ENCODE measurements at regions not wholly inside any gene's neighbourhood (a gene's known extent, or its start where the extent isn't known, plus 50 kb on each side); places are given as distances from the start of the nearest gene placed in this dataset.
A peak's percentile ranks its signal among the peaks of the same experiment; 100 is the strongest.
"Not testable (repeated sequence)": the region's sequence is repeated elsewhere in the genome, so short reads cannot be mapped to it uniquely, and the experiment has no call there.

- TF ChIP-seq CTCF (IDR thresholded peaks at IDR 0.05; ENCODE audit: poor library complexity) = no peak
- TF ChIP-seq EZH2phosphoT487 (IDR thresholded peaks at IDR 0.05; ENCODE audit: low read depth, severe bottlenecking, unreplicated experiment) = no peak
- TF ChIP-seq EZH2 (IDR thresholded peaks at IDR 0.05; ENCODE audit: borderline replicate concordance) = no peak
- Histone ChIP-seq H3K36me3 (replicated peaks; ENCODE audit: insufficient read depth, low read depth) (no peaks in the 10 kb centered on the region), H3K4me1 (ENCODE audit: insufficient read depth) (no peaks in the 10 kb centered on the region), H3K27me3 (no peaks in the 10 kb centered on the region), H3K4me2 (no peak overlapping the region), H3K9me2 (replicated peaks; ENCODE audit: insufficient read depth) (no peaks in the 10 kb centered on the region), H2AFZ (no peak overlapping the region), H3K79me2 (no peaks in the 10 kb centered on the region), H3K9me3 (ENCODE audit: low read depth) (no peaks in the 10 kb centered on the region), H4K20me1 (ENCODE audit: insufficient read depth, poor library complexity, severe bottlenecking) (no peaks in the 10 kb centered on the region), H3K27ac (no peak overlapping the region), H3K4me3 (no peak overlapping the region)
- WGBS (ENCODE audit: low lambda C conversion rate, missing lambda C conversion rate) = 96% methylated on average over 1 of the region's 1 CpG
- no peak for DNase-seq (ENCODE audit: low spot score)
These were observed 340.7 kb downstream of the RAP2B start for GRCh38 chr3:153502682-153503081.

- Histone ChIP-seq H3K79me2 (no peaks in the 10 kb centered on the region), H2AFZ (no peak overlapping the region), H3K4me1 (ENCODE audit: insufficient read depth) (no peaks in the 10 kb centered on the region), H3K27me3 (no peaks in the 10 kb centered on the region), H3K9me3 (ENCODE audit: low read depth) (no peaks in the 10 kb centered on the region), H4K20me1 (ENCODE audit: insufficient read depth, poor library complexity, severe bottlenecking) (no peaks in the 10 kb centered on the region), H3K27ac (no peak overlapping the region), H3K4me3 (no peak overlapping the region), H3K9me2 (replicated peaks; ENCODE audit: insufficient read depth) (no peaks in the 10 kb centered on the region), H3K4me2 (no peak overlapping the region), H3K36me3 (replicated peaks; ENCODE audit: insufficient read depth, low read depth) (no peaks in the 10 kb centered on the region)
- no peak for DNase-seq (ENCODE audit: low spot score)
- no peak for TF ChIP-seq EZH2phosphoT487 (IDR thresholded peaks at IDR 0.05; ENCODE audit: low read depth, severe bottlenecking, unreplicated experiment)
- TF ChIP-seq EZH2 (IDR thresholded peaks at IDR 0.05; ENCODE audit: borderline replicate concordance) = no peak
- no peak for TF ChIP-seq CTCF (IDR thresholded peaks at IDR 0.05; ENCODE audit: poor library complexity)
- WGBS (ENCODE audit: low lambda C conversion rate, missing lambda C conversion rate) = 94% methylated on average over 7 of the region's 7 CpGs
These were observed 341.8 kb downstream of the RAP2B start for GRCh38 chr3:153503873-153504272.

DNA sequence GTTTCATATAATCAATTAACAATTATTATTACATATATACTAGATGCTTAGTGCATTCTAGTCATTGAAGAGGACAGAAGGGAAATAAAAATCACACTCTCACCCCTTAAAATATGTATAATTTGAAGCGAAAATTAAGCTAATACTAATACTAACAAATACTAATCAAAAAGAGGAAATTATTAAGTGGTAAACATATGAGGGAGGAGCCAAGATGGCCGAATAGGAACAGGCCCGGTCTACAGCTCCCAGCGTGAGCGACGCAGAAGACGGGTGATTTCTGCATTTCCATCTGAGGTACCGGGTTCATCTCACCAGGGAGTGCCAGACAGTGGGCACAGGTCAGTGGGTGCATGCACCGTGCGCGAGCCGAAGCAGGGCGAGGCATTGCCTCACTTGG lies 344.2 kb downstream of the RAP2B start:
- H3K4me3 ChIP-seq = not testable (repeated sequence)
- 92% methylated on average over 8 of the region's 13 CpGs for WGBS (ENCODE audit: low lambda C conversion rate, missing lambda C conversion rate)

GRCh38 chr3:153506686-153507085 lies 344.7 kb downstream of the RAP2B start:
- WGBS (ENCODE audit: low lambda C conversion rate, missing lambda C conversion rate) = 82% methylated on average over 6 of the region's 15 CpGs
- not testable (repeated sequence) for H3K27me3 ChIP-seq

More for the DNA sequence above, 344.2 kb downstream of the RAP2B start:
- H2AFZ ChIP-seq; H3K36me3 ChIP-seq (replicated peaks; ENCODE audit: insufficient read depth, low read depth); H4K20me1 ChIP-seq (ENCODE audit: insufficient read depth, poor library complexity, severe bottlenecking); H3K79me2 ChIP-seq; H3K9me3 ChIP-seq (ENCODE audit: low read depth); H3K4me1 ChIP-seq (ENCODE audit: insufficient read depth); H3K27me3 ChIP-seq; H3K9me2 ChIP-seq (replicated peaks; ENCODE audit: insufficient read depth); H3K27ac ChIP-seq; DNase-seq (ENCODE audit: low spot score); H3K4me2 ChIP-seq: not testable (repeated sequence)

GRCh38 chr3:153513236-153513635 lies 351.2 kb downstream of the RAP2B start:
- H3K79me2 ChIP-seq = no peaks in the 10 kb centered on the region
- 35% methylated on average over 1 of the region's 1 CpG for WGBS (ENCODE audit: low lambda C conversion rate, missing lambda C conversion rate)
- no peak overlapping the region for H3K4me2 ChIP-seq
- no peaks in the 10 kb centered on the region for H3K36me3 ChIP-seq (replicated peaks; ENCODE audit: insufficient read depth, low read depth)
- no peaks in the 10 kb centered on the region for H4K20me1 ChIP-seq (ENCODE audit: insufficient read depth, poor library complexity, severe bottlenecking)
- no peaks in the 10 kb centered on the region for H3K9me2 ChIP-seq (replicated peaks; ENCODE audit: insufficient read depth)
- H3K9me3 ChIP-seq (ENCODE audit: low read depth) = no peaks in the 10 kb centered on the region
- peak; percentile 6 for DNase-seq (ENCODE audit: low spot score)
- H2AFZ ChIP-seq = no peak overlapping the region
- H3K4me3 ChIP-seq = no peak overlapping the region
- no peak overlapping the region for H3K27ac ChIP-seq
- TF ChIP-seq EZH2phosphoT487 (IDR thresholded peaks at IDR 0.05; ENCODE audit: low read depth, severe bottlenecking, unreplicated experiment) (no peak), EZH2 (IDR thresholded peaks at IDR 0.05; ENCODE audit: borderline replicate concordance) (no peak), CTCF (IDR thresholded peaks at IDR 0.05; ENCODE audit: poor library complexity) (peak; percentile 10)
- no peaks in the 10 kb centered on the region for H3K27me3 ChIP-seq
- no peaks in the 10 kb centered on the region for H3K4me1 ChIP-seq (ENCODE audit: insufficient read depth)

More at GRCh38 chr3:153506686-153507085, 344.7 kb downstream of the RAP2B start:
- H3K4me3 ChIP-seq; H3K9me2 ChIP-seq (replicated peaks; ENCODE audit: insufficient read depth); H3K9me3 ChIP-seq (ENCODE audit: low read depth); H4K20me1 ChIP-seq (ENCODE audit: insufficient read depth, poor library complexity, severe bottlenecking); DNase-seq (ENCODE audit: low spot score); H2AFZ ChIP-seq; H3K4me2 ChIP-seq; H3K4me1 ChIP-seq (ENCODE audit: insufficient read depth); H3K36me3 ChIP-seq (replicated peaks; ENCODE audit: insufficient read depth, low read depth); H3K79me2 ChIP-seq; H3K27ac ChIP-seq: not testable (repeated sequence)
